DMS 273 treated with DMSO at 0.1 percent for 48 hours (cell line): ENCODE measurements at regions not wholly inside any gene's neighbourhood (a gene's known extent, or its start where the extent isn't known, plus 50 kb on each side); places are given as distances from the start of the nearest gene placed in this dataset.
A peak's percentile ranks its signal among the peaks of the same experiment; 100 is the strongest.
"Not testable (repeated sequence)": the region's sequence is repeated elsewhere in the genome, so short reads cannot be mapped to it uniquely, and the experiment has no call there.

Experiments used
- DNase-seq: peaks from one replicate; lab custom pipeline; 2025; lab: John Stamatoyannopoulos, UW

GRCh38 chr3:522888-523287 lies 326.3 kb downstream of the CHL1 start:
- DNase-seq: peak; percentile 12

GRCh38 chr3:525415-525814 lies 328.9 kb downstream of the CHL1 start:
- DNase-seq: no peak

- DNase-seq: no peak
Observed at GRCh38 chr3:535566-536416, 339.2 kb downstream of the CHL1 start.

GRCh38 chr3:536417-536813 lies 339.9 kb downstream of the CHL1 start:
- no peak for DNase-seq

GRCh38 chr3:541062-541801 lies 344.7 kb downstream of the CHL1 start:
- DNase-seq: no peak

GRCh38 chr3:542021-542420 lies 345.5 kb downstream of the CHL1 start:
- no peak for DNase-seq

GRCh38 chr3:549636-550035 lies 353.1 kb downstream of the CHL1 start:
- DNase-seq: peak; percentile 67

GRCh38 chr3:550471-550870 lies 353.9 kb downstream of the CHL1 start:
- DNase-seq: peak; percentile 91

- no peak for DNase-seq
Observed at GRCh38 chr3:557972-558371, 361.4 kb downstream of the CHL1 start.

- DNase-seq: peak; percentile 32
Observed at GRCh38 chr3:567488-568185, 371.1 kb downstream of the CHL1 start.

- not testable (repeated sequence) for DNase-seq
Observed at GRCh38 chr3:579529-579928, 383.0 kb downstream of the CHL1 start.

- DNase-seq: not testable (repeated sequence)
Observed at GRCh38 chr3:589066-589465, 392.5 kb downstream of the CHL1 start.

GRCh38 chr3:597304-597703 lies 400.7 kb downstream of the CHL1 start:
- DNase-seq: not testable (repeated sequence)

- not testable (repeated sequence) for DNase-seq
Observed at GRCh38 chr3:597746-598145, 401.2 kb downstream of the CHL1 start.

- peak; percentile 11 for DNase-seq
Observed at GRCh38 chr3:607480-607879, 410.9 kb downstream of the CHL1 start.

GRCh38 chr3:621714-622113 lies 425.2 kb downstream of the CHL1 start:
- DNase-seq: no peak

GRCh38 chr3:622314-622713 lies 425.8 kb downstream of the CHL1 start:
- DNase-seq: no peak

- DNase-seq: no peak
Observed at GRCh38 chr3:623914-624545, 427.5 kb downstream of the CHL1 start.

GRCh38 chr3:632571-633170 lies 436.1 kb downstream of the CHL1 start:
- peak; percentile 33 for DNase-seq

- DNase-seq: no peak
Observed at GRCh38 chr3:634511-634910, 437.9 kb downstream of the CHL1 start.

- no peak for DNase-seq
Observed at GRCh38 chr3:635393-635792, 438.8 kb downstream of the CHL1 start.

- DNase-seq: no peak
Observed at GRCh38 chr3:643376-643775, 446.8 kb downstream of the CHL1 start.
